Activated naive CD8-positive, alpha-beta T cell (primary cell): ENCODE measurements at regions not wholly inside any gene's neighbourhood (a gene's known extent, or its start where the extent isn't known, plus 50 kb on each side); places are given as distances from the start of the nearest gene placed in this dataset.

ENCODE experiments used
- H3K27ac Mint-ChIP-seq: one replicate; pipeline ENCODE4 v1.8.0; 2021; ENCODE audit warnings: mixed read lengths
- H3K27me3 Mint-ChIP-seq: one replicate; pipeline ENCODE4 v1.8.0; 2021; ENCODE audit warnings: mixed read lengths
- H3K36me3 Mint-ChIP-seq: one replicate; pipeline ENCODE4 v1.8.0; 2021; ENCODE audit warnings: mixed read lengths
- H3K4me1 Mint-ChIP-seq: one replicate; pipeline ENCODE4 v1.8.0; 2021; ENCODE audit warnings: low read depth, mixed read lengths
- H3K4me3 Mint-ChIP-seq: one replicate; pipeline ENCODE4 v1.8.0; 2021; ENCODE audit warnings: mild to moderate bottlenecking, mixed read lengths
- H3K9me3 Mint-ChIP-seq: one replicate; pipeline ENCODE4 v1.8.0; 2021; ENCODE audit warnings: low read depth, mixed read lengths

DNA sequence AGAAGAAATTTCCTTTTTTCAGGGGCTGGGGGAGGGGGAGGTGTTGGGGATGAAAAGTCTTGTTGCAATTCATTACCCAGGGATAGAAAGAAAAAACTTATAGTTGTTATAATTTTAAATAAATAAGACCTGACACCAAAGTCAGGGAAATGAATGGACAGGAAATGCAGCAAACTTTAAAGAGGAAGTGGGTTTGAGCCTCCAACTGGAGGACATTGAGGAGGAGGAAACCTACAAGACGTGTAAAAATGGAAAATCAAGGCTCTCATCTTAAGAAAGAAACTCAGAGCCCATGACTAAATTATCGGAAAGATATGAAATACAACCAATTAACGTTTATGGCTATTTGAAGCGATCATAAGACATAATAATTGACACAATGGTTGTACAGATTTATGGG lies 54.4 kb downstream of the NIBAN1 start:
- Mint-ChIP-seq H3K4me1 (no peaks in the 10 kb centered on the region), H3K4me3 (no peak overlapping the region), H3K27me3 (peaks cover 6% of the 10 kb centered on the region), H3K27ac (no peak overlapping the region), H3K36me3 (no peaks in the 10 kb centered on the region), H3K9me3 (no peaks in the 10 kb centered on the region)

DNA sequence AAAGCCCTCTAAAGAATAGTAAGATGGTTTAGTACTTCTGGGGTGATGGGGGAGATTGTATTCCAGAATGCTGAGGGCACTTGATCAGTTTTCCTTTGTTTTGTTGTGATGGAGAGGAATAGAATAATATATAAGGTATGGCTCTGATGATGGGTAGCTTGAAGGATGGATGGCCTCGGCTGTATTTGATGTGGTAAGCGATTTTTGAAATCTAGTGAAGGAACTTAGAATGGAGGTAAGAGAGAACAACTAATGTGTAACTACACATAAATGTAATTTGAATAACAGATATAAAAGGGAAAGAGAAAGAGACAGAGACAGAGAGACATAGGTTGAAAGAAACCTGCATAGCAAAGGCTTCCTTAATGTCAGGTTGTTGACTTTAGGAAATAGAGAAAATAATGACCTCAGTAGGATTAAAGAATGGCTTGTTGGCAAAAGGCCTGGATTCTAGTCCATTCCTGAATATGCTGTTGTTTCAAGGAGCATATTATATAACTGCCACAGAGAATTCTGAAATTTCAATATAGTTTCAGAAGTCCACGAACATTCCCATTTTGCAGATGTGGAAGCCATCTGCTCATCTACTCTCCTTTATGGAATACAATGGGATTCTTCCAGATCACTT lies 58.7 kb downstream of the NIBAN1 start:
- Mint-ChIP-seq H3K4me3 (no peak overlapping the region), H3K27me3 (peaks cover 6% of the 10 kb centered on the region), H3K9me3 (no peaks in the 10 kb centered on the region), H3K36me3 (no peaks in the 10 kb centered on the region), H3K4me1 (no peaks in the 10 kb centered on the region), H3K27ac (no peak overlapping the region)

DNA sequence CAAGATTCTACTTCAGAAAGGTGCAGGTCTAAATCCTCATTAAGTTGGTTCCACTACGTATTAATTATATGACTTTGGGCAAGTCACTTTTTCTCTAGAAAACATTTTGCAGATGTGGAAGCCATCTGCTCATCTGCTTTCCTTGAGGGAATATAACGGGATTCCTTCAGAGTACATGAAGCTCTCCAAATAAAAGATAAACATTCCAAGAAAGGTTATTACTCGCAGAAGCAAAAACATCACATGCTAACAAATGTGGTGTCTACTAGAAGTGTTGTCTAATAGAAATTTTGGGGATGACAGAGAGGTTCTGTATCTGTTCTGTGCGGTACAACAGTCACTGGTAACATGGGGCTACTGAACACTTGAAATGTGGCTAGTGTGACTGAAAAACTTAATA lies 60.2 kb downstream of the NIBAN1 start:
- no peaks in the 10 kb centered on the region for H3K36me3 Mint-ChIP-seq
- H3K4me1 Mint-ChIP-seq: no peaks in the 10 kb centered on the region
- H3K27me3 Mint-ChIP-seq: peaks cover 6% of the 10 kb centered on the region
- H3K4me3 Mint-ChIP-seq: no peak overlapping the region
- no peak overlapping the region for H3K27ac Mint-ChIP-seq
- H3K9me3 Mint-ChIP-seq: no peaks in the 10 kb centered on the region

DNA sequence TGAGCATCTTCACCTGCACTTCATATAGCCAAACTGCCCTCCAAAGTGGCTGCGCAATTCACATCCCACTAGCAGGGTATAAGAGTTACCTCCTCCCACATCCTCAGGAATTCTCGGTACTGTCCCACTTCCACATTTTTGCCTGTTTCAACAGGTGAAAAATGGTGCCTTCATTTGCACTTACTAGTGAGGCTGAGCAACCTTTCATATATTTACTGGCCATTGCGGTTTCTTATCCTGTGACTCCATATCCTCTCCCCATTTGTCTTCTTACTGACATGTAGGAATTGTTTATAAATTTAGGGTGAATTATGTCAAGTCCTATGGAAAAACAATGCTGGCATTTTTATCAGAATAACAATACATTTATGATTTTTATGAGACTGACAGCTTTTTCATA lies 61.9 kb downstream of the NIBAN1 start:
- no peak overlapping the region for H3K4me3 Mint-ChIP-seq
- H3K36me3 Mint-ChIP-seq: no peaks in the 10 kb centered on the region
- no peaks in the 10 kb centered on the region for H3K9me3 Mint-ChIP-seq
- no peaks in the 10 kb centered on the region for H3K4me1 Mint-ChIP-seq
- peaks cover 2% of the 10 kb centered on the region for H3K27me3 Mint-ChIP-seq
- H3K27ac Mint-ChIP-seq: no peak overlapping the region

DNA sequence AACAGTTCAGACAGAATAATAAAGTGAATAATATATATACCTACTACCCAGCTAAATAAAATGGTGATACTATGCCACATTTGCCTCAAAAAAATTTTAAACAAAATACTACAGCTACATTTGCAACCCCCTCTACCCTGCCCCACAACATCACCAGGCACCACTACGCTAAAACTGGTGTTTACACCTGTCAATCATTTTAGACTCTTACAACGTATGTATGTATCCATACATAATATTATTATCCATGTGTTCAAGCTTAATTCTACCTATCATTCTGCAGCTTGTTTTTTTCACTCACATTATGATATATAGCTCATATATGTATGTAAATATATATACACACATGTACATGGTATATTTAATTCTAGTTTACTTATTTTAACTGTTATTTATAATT lies 62.5 kb downstream of the NIBAN1 start:
- H3K36me3 Mint-ChIP-seq: no peaks in the 10 kb centered on the region
- no peak overlapping the region for H3K4me3 Mint-ChIP-seq
- no peaks in the 10 kb centered on the region for H3K9me3 Mint-ChIP-seq
- H3K27ac Mint-ChIP-seq: no peak overlapping the region
- no peaks in the 10 kb centered on the region for H3K4me1 Mint-ChIP-seq
- peaks cover 2% of the 10 kb centered on the region for H3K27me3 Mint-ChIP-seq

DNA sequence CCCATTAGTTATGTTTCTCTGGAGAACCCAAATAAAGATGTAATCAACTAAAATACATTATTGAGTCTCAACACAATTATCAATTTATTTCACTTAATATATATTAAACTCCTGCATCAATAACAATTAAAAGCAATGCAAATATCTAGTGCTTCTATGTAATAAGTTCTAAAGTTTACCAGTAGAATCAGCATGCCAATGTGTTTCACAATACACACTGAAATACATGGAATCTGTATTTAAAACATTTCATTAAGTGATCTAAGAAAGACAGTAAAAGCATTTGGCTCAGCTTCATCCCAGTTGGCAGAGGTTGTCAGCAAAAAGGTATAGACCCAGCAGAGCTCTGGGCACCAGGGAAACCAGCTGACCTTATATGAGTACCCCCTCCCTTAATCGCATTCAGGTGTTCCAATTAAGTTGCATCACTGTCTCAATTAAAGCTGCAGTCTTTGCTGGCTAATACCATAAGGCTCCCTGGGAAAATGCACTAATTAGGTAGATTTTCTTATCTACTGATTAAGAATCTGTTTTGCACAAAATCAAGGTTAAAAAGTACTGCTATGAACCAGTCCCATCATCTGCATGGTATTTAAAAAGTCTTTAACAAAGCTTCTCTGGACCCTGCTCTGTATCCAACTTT lies 63.1 kb downstream of the NIBAN1 start:
- Mint-ChIP-seq H3K36me3 (no peaks in the 10 kb centered on the region), H3K27me3 (no peaks in the 10 kb centered on the region), H3K9me3 (no peaks in the 10 kb centered on the region), H3K4me3 (no peak overlapping the region), H3K4me1 (no peaks in the 10 kb centered on the region), H3K27ac (no peak overlapping the region)

DNA sequence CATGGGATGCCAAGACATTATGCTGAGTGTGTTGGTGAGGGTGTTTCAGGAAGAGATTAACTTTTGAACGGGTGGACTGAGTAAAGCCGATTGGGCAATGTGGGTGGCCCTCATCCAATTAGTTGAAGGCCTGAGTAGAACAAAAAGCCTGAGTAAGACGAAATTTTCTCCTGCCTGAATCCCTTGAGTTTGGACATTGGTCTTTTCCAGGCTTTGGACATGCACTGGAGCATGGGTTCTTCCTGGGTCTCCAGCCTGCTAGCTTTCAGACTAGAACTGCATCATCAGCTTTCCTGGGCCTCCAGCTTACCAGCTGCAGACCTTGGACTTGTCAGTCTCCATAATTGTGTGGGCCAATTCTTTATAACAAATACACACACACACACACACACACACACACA lies 63.6 kb downstream of the NIBAN1 start:
- Mint-ChIP-seq H3K27ac (no peak overlapping the region), H3K4me3 (no peak overlapping the region), H3K4me1 (no peaks in the 10 kb centered on the region), H3K36me3 (no peaks in the 10 kb centered on the region), H3K9me3 (no peaks in the 10 kb centered on the region), H3K27me3 (peaks cover under 1% of the 10 kb centered on the region)

DNA sequence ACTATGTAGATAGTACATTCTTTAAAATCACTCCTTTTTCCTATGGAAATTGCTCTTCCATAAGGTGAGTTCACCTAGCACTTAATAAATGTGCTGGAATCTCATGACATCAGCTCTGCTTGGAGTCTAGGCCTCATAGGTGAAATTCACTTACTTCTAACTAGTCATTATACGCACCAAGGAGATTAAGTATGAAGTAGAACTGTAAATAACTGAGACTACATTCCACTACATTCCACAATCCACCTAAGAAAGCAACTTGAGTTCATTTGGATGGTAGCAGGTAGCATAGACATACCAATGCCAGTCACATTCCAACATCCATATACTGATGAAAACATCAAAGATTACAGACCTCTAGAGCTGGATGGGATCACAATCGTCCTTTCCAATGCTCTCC lies 64.3 kb downstream of the NIBAN1 start:
- peaks cover 4% of the 10 kb centered on the region for H3K27me3 Mint-ChIP-seq

DNA sequence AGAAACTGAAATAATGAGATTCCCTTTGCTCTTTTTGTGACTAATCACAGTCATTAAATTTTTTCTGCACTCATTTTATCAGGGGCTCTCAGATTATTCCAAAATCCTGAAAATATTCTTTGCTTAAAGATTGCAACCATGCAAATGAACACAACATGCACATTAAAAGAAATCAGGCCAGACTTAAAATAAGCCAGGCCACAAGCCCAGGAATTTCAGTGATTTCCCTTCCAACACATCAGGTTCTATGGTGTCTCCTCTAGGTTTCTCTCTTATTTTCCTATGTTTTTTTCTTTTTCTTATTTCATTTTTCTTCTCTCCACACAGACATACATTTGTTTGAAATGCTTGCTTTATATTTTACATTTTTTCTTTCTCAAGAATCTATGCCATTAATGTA lies 65.3 kb downstream of the NIBAN1 start:
- Mint-ChIP-seq H3K4me3 (no peak overlapping the region), H3K36me3 (peaks cover 3% of the 10 kb centered on the region), H3K9me3 (no peaks in the 10 kb centered on the region), H3K27ac (no peak overlapping the region), H3K4me1 (peaks cover 7% of the 10 kb centered on the region), H3K27me3 (peaks cover 4% of the 10 kb centered on the region)

More for the DNA sequence above, 64.3 kb downstream of the NIBAN1 start:
- H3K27ac Mint-ChIP-seq: no peak overlapping the region
- H3K4me3 Mint-ChIP-seq: no peak overlapping the region
- H3K4me1 Mint-ChIP-seq: peaks cover 5% of the 10 kb centered on the region
- H3K9me3 Mint-ChIP-seq: no peaks in the 10 kb centered on the region
- H3K36me3 Mint-ChIP-seq: peaks cover 3% of the 10 kb centered on the region

DNA sequence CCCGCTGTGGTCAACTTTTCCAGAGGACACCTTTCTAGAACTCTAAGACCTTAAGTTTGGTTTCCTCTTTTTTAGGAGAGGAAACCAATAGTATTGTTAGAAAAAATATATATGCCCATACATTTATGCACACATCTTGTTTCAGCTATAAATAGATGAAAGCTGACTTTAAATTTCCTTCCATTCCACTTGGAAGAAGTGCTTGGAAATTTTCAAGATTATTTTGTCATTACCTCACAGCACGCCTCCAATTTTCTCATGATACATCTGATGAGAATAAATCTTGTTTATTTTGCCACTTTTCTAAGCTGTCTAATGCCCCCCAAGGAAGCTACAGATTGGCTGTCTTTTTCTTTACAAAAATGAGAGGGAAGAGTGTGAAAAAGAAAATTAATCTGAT lies 65.8 kb downstream of the NIBAN1 start:
- H3K4me1 Mint-ChIP-seq: peaks cover 7% of the 10 kb centered on the region
- H3K36me3 Mint-ChIP-seq: peaks cover 3% of the 10 kb centered on the region
- H3K9me3 Mint-ChIP-seq: no peaks in the 10 kb centered on the region
- no peak overlapping the region for H3K27ac Mint-ChIP-seq
- H3K27me3 Mint-ChIP-seq: peaks cover 4% of the 10 kb centered on the region
- no peak overlapping the region for H3K4me3 Mint-ChIP-seq

DNA sequence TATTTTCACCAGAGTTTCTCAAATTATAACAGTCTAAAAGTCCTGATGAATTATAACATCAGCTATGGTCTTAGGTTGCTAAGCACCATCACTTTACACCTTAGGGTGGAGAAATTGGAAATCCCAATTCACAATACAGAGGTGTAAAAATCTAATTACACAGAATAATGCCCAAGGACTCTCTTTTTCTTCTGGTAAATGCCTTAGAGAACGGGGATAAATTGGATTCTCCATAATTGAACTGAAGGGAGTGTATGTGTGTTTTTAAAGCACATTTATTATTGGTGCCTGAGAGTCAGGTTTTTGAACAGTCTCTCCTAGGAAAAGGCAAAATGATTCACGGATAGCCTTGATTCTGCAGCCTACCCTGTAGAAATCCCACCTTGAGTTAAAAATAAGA lies 66.8 kb downstream of the NIBAN1 start:
- Mint-ChIP-seq H3K27ac (no peak overlapping the region), H3K27me3 (peaks cover 4% of the 10 kb centered on the region), H3K36me3 (peaks cover 3% of the 10 kb centered on the region), H3K4me1 (peaks cover 7% of the 10 kb centered on the region), H3K9me3 (no peaks in the 10 kb centered on the region), H3K4me3 (no peak overlapping the region)

DNA sequence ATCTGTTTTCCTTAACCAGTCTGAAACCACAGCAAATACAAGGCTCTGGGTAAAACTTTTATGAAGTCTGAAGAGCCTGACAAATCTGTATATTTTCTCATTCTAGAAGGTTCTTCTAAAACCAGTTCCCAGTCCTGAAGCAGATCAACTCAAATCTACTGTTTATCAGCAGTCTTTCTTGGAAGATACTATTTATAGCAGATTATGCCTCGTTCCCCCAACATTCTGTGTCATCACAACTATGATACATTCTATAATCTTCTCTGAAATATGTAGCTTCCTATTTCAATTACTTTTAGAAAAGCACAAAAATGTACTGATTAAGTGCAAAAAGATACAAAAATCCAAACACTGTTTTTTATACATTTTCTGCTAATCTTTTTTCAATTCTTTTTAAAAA lies 67.5 kb downstream of the NIBAN1 start:
- Mint-ChIP-seq H3K27me3 (peaks cover 4% of the 10 kb centered on the region), H3K36me3 (peaks cover 3% of the 10 kb centered on the region), H3K4me1 (peaks cover 7% of the 10 kb centered on the region), H3K4me3 (no peak overlapping the region), H3K27ac (no peak overlapping the region), H3K9me3 (no peaks in the 10 kb centered on the region)

DNA sequence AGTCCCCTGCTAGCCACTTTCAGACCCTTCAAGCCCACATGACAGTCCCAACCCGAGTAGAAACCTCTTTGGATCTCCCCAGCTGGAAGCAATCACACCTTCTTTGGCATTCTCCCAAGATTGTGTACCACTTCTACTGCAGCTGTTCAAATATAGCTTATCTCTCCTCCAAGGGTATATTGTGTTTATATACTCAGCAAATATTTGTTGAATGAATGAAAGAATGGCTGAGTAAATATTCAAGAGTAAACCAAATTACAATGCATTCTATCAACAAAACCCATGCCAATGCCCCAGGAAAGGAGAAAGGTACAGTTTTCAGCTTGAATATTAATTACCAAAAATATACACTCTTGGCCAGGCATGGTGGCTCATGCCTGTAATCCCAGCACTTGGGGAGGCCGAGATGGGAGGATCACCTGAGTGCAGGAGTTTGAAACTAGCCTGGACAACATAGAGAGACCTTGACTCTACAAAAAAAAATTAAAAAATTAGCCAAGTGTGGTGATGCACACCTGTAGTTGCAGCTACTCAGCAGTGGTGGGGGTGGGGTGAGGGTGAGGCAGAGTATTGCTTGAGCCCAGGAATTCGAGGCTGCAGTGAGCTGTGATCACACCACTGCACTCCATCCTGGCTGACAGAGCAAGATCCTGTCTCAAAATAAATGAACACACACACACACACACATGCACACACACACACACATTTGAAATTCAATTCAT lies 68.5 kb downstream of the NIBAN1 start:
- no peaks in the 10 kb centered on the region for H3K9me3 Mint-ChIP-seq
- no peak overlapping the region for H3K4me3 Mint-ChIP-seq
- peaks cover 4% of the 10 kb centered on the region for H3K27me3 Mint-ChIP-seq
- H3K4me1 Mint-ChIP-seq: peaks cover 7% of the 10 kb centered on the region
- H3K27ac Mint-ChIP-seq: no peak overlapping the region
- peaks cover 3% of the 10 kb centered on the region for H3K36me3 Mint-ChIP-seq

DNA sequence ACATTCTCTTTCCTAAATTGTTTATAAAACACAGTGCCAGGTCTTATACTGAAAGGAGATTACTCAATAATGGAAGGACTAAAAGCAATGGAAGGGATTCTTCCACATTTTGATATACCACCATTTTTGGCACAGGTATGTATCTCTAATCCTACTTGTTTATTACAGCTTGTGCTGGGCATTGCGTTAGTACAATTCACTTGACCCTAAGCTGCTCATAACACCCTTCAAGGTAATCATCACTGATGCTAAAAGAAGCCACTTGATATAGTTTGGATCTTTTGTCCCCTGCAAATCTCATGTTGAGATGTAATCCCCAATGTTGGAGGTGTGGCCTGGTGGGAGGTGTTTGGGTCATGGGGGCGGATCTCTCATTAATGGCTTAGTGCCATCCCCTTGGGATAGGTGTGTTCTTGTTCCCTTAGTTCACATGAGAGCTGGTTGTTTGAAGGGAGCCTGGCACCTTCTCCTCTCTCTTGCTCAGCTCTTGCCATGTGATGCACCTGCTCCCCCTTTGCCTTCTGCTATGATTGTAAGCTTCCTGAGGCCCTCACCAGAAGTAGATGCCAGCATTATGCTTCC lies 71.1 kb downstream of the NIBAN1 start:
- peaks cover 5% of the 10 kb centered on the region for H3K36me3 Mint-ChIP-seq
- H3K27ac Mint-ChIP-seq: no peak overlapping the region
- no peaks in the 10 kb centered on the region for H3K9me3 Mint-ChIP-seq
- H3K27me3 Mint-ChIP-seq: peaks cover 6% of the 10 kb centered on the region
- no peak overlapping the region for H3K4me3 Mint-ChIP-seq
- H3K4me1 Mint-ChIP-seq: peaks cover 7% of the 10 kb centered on the region

DNA sequence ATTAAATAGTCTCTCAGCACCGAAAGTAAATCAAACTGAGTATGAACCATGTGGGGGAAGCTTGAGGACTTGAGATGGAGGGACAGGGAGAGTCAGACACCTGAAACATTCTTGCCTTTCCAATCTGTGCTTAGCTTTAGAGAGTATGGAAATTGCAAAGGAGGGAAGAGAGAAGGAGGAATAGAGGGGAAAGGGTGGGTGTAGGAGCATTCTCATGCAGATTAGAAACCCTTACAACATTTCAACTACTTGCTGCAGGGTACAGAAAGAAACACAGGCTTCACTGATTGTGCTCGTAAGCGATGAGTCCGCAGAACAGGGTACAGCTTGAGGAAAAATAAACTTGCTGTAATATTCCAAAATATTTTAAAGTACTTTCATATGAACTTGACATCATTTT lies 73.8 kb downstream of the NIBAN1 start:
- Mint-ChIP-seq H3K4me1 (peaks cover 10% of the 10 kb centered on the region), H3K27me3 (peaks cover 4% of the 10 kb centered on the region), H3K36me3 (peaks cover 12% of the 10 kb centered on the region), H3K9me3 (no peaks in the 10 kb centered on the region), H3K4me3 (no peak overlapping the region), H3K27ac (no peak overlapping the region)
